GM12801 (cell line): ENCODE measurements at regions not wholly inside any gene's neighbourhood (a gene's known extent, or its start where the extent isn't known, plus 50 kb on each side); places are given as distances from the start of the nearest gene placed in this dataset.

Experiments used
- CTCF ChIP-seq: IDR thresholded peaks from one replicate; pipeline ENCODE4 v1.5.1; 2011; ENCODE audit warnings: control low read depth; ENCODE audit not compliant: insufficient read length; ENCODE audit errors: extremely low read depth

- no peak for TF ChIP-seq CTCF
Observed at GRCh38 chr12:65672441-65672840, 151.8 kb upstream of the HMGA2 start.

- no peak for TF ChIP-seq CTCF
Observed at GRCh38 chr12:65673156-65673690, 151.1 kb upstream of the HMGA2 start.

- no peak for TF ChIP-seq CTCF
Observed at GRCh38 chr12:65673732-65674131, 150.6 kb upstream of the HMGA2 start.

DNA sequence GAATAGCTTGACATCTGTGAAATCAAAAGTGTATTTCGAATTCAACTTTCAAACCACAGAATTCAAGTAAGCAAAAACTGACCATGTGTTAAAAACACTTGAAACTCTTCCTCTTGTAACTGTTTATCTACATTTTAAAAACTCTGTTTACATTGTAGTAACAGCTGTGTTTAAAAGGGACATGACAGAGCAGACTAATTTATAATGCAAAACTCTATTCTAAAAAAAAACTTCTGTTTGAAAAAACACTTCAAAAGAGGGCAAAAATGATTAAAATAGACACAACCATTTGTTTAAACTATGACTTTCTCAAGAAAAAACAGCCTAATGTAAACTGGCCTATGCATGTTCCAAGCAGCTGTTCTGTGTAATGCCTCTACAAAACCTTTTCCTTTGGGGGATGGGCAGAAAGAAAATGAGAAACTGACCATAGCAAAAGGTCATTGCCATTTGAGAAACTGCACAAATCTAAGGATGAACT lies 149.1 kb upstream of the HMGA2 start:
- TF ChIP-seq CTCF: no peak

DNA sequence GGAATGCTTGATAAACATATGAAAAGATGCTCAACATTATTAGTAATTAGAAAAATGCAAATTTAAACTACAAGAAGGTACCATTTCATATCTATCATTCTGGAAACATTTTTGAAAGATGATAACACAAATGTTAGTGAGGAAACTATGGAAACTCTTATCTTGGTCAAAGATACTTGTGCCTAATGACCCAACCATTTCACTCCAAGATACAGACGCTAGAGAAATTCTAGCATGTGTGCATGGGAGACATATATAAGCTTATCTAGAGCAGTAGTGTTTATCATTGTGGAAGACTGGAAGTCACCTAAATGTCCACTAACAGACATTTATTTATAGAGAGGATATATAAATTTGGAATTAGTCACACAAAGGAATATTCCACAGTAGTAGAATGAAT lies 143.1 kb upstream of the HMGA2 start:
- TF ChIP-seq CTCF: no peak

- no peak for TF ChIP-seq CTCF
Observed at GRCh38 chr12:65682112-65682511, 142.2 kb upstream of the HMGA2 start.

DNA sequence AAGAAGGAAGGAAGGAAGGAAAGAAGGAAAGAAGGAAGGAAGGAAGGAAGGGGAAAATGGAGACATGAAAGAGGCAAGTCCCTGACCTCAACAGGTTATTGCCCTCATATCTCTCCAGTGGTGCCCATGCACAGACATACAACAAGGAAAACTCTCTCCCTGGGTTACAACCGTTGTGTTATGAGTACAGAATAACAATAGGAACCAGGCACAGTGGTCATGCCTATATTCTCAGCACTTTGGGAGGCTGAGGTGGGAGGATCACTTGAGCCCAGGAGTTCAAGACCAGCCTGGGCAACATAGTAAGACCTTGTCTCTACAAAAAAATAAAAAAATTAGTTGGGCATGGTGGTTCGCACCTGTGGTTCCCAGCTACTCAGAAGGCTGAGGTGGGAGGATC lies 139.4 kb upstream of the HMGA2 start:
- no peak for TF ChIP-seq CTCF
